ENCODE measurements at regions not wholly inside any gene's neighbourhood (a gene's known extent, or its start where the extent isn't known, plus 50 kb on each side); places are given as distances from the start of the nearest gene placed in this dataset.
"Not testable (repeated sequence)": the region's sequence is repeated elsewhere in the genome, so short reads cannot be mapped to it uniquely, and the experiment has no call there.

GRCh38 chr1:173337126-173337525 lies 130.0 kb upstream of the TNFSF4 start:
- no peak for DNase-seq (ENCODE audit: insufficient read length, low spot score)
- no peak for FAIRE-seq

GRCh38 chr1:173341307-173341706 lies 134.2 kb upstream of the TNFSF4 start:
- DNase-seq (ENCODE audit: insufficient read length, low spot score), result no peak
- no peak for FAIRE-seq

- FAIRE-seq (no peak), DNase-seq (ENCODE audit: insufficient read length, low spot score) (no peak)
Measured at GRCh38 chr1:173341971-173342370, 134.8 kb upstream of the TNFSF4 start.

GRCh38 chr1:173342736-173343135 lies 134.4 kb upstream of the PRDX6 start:
- DNase-seq (ENCODE audit: insufficient read length, low spot score) (no peak), FAIRE-seq (no peak)

GRCh38 chr1:173344034-173344743 lies 132.9 kb upstream of the PRDX6 start:
- no peak for FAIRE-seq
- no peak for DNase-seq (ENCODE audit: insufficient read length, low spot score)

GRCh38 chr1:173347282-173347818 lies 129.8 kb upstream of the PRDX6 start:
- no peak for DNase-seq (ENCODE audit: insufficient read length, low spot score)
- no peak for FAIRE-seq

- not testable (repeated sequence) for DNase-seq (ENCODE audit: insufficient read length, low spot score); FAIRE-seq
Measured at GRCh38 chr1:173352635-173353034, 124.5 kb upstream of the PRDX6 start.

- no peak for FAIRE-seq
- DNase-seq (ENCODE audit: insufficient read length, low spot score), result no peak
Measured at GRCh38 chr1:173353350-173353749, 123.8 kb upstream of the PRDX6 start.

- FAIRE-seq (no peak), DNase-seq (ENCODE audit: insufficient read length, low spot score) (no peak)
Measured at GRCh38 chr1:173354937-173355280, 122.2 kb upstream of the PRDX6 start.

GRCh38 chr1:173355281-173356031 lies 121.7 kb upstream of the PRDX6 start:
- peak; percentile 89 for FAIRE-seq

GRCh38 chr1:173356191-173356762 lies 120.9 kb upstream of the PRDX6 start:
- FAIRE-seq (peak; percentile 90), DNase-seq (ENCODE audit: insufficient read length, low spot score) (no peak)

More at GRCh38 chr1:173355281-173356031, 121.7 kb upstream of the PRDX6 start:
- no peak for DNase-seq (ENCODE audit: insufficient read length, low spot score)

- FAIRE-seq (peak; percentile 65), DNase-seq (ENCODE audit: insufficient read length, low spot score) (no peak)
Measured at GRCh38 chr1:173360487-173361063, 116.6 kb upstream of the PRDX6 start.

- DNase-seq (ENCODE audit: insufficient read length, low spot score) (no peak), FAIRE-seq (no peak)
Measured at GRCh38 chr1:173362543-173362942, 114.6 kb upstream of the PRDX6 start.

- FAIRE-seq, result no peak
Measured at GRCh38 chr1:173364827-173365226, 112.3 kb upstream of the PRDX6 start.

GRCh38 chr1:173365341-173365740 lies 111.8 kb upstream of the PRDX6 start:
- no peak for FAIRE-seq

More at GRCh38 chr1:173364827-173365226, 112.3 kb upstream of the PRDX6 start:
- no peak for DNase-seq (ENCODE audit: insufficient read length, low spot score)

GRCh38 chr1:173367136-173367535 lies 110.0 kb upstream of the PRDX6 start:
- FAIRE-seq, result no peak
- no peak for DNase-seq (ENCODE audit: insufficient read length, low spot score)

More at GRCh38 chr1:173365341-173365740, 111.8 kb upstream of the PRDX6 start:
- DNase-seq (ENCODE audit: insufficient read length, low spot score), result no peak

GRCh38 chr1:173370586-173370985 lies 106.5 kb upstream of the PRDX6 start:
- FAIRE-seq; DNase-seq (ENCODE audit: insufficient read length, low spot score): not testable (repeated sequence)

- not testable (repeated sequence) for DNase-seq (ENCODE audit: insufficient read length, low spot score); FAIRE-seq
Measured at GRCh38 chr1:173376065-173376464, 101.1 kb upstream of the PRDX6 start.

- FAIRE-seq (no peak), DNase-seq (ENCODE audit: insufficient read length, low spot score) (no peak)
Measured at GRCh38 chr1:173377266-173377665, 99.9 kb upstream of the PRDX6 start.

- FAIRE-seq (no peak), DNase-seq (ENCODE audit: insufficient read length, low spot score) (no peak)
Measured at GRCh38 chr1:173383351-173383750, 93.8 kb upstream of the PRDX6 start.

- DNase-seq (ENCODE audit: insufficient read length, low spot score) (no peak), FAIRE-seq (no peak)
Measured at GRCh38 chr1:173388352-173388751, 88.8 kb upstream of the PRDX6 start.
